Epithelial cell of proximal tubule (primary cell): ENCODE measurements at regions not wholly inside any gene's neighbourhood (a gene's known extent, or its start where the extent isn't known, plus 50 kb on each side); places are given as distances from the start of the nearest gene placed in this dataset.

Experiments used
- DNase-seq: peaks from one replicate; pipeline ENCODE4 v3.0.0-alpha.2; 2011; ENCODE audit warnings: low read depth
- H3K4me3 ChIP-seq: 2 replicates; pipeline ENCODE4 v1.5.1; 2011; ENCODE audit warnings: low read depth, mild to moderate bottlenecking, low read length
- TF ChIP-seq, protein P1 (sequence below): conservative IDR thresholded peaks from 2 replicates; pipeline ENCODE4 v1.5.1; 2012; ENCODE audit warnings: low read depth, mild to moderate bottlenecking, low read length

DNA sequence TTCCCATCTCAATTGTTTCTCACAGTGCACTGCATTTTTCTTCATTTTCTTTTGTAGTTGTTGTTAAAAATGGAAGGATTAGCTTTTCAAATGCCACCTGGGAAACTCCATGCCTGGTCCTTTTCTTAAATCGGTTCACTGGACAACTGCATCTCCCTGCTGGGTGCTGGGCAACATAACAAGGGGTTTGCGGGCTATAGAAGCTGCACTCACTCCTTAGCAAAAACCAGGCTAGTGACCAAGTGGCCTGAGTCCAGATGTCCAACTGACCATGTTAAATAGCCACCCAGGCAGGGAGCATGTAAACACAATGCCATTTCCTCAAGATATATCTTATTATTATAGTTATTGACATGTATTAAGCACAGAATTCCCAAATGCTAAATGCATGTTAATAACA lies 264.9 kb downstream of the ICOS start:
- H3K4me3 ChIP-seq, result no peak overlapping the region
- TF ChIP-seq, protein P1, sequence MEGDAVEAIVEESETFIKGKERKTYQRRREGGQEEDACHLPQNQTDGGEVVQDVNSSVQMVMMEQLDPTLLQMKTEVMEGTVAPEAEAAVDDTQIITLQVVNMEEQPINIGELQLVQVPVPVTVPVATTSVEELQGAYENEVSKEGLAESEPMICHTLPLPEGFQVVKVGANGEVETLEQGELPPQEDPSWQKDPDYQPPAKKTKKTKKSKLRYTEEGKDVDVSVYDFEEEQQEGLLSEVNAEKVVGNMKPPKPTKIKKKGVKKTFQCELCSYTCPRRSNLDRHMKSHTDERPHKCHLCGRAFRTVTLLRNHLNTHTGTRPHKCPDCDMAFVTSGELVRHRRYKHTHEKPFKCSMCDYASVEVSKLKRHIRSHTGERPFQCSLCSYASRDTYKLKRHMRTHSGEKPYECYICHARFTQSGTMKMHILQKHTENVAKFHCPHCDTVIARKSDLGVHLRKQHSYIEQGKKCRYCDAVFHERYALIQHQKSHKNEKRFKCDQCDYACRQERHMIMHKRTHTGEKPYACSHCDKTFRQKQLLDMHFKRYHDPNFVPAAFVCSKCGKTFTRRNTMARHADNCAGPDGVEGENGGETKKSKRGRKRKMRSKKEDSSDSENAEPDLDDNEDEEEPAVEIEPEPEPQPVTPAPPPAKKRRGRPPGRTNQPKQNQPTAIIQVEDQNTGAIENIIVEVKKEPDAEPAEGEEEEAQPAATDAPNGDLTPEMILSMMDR, result no peak
- no peak for DNase-seq

DNA sequence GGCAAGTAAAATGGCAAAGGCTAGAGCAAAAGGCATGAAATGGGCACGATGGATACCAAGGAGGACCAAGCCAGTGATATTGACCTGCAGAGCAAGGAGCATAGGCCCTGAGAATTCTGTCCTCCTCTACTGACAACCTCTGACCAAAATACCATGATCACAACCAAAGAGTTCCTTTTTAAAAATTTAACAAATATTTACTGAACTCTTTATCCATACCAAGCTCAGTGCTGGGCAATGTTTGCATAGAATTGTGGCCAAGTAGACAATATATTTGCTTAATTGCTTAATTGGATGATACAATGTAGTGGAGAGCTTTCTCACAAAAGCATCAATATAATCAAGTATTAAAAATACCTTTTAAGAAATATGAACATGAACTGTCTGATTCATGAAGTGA lies 265.7 kb downstream of the ICOS start:
- no peak for DNase-seq
- H3K4me3 ChIP-seq, result no peak overlapping the region
- TF ChIP-seq, protein P1, result no peak

DNA sequence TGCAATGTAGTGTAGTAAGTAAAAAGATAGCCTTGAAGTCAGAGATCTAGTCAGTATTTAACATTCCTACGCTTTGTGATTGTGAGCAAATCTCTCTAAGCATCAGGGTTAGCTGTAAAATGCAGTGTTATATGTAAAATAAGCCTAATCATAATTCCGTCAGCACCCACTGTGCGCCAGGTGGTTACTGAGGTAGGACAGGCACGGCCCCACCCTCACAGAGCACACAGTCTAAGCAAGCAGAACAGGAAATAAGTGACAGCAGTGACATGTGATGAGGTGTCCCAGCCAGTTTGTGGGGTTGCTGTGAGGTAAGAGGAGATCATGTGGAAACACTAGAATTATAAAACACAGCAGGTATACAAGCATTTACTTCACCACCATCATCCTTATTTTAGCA lies 267.1 kb downstream of the ICOS start:
- no peak overlapping the region for H3K4me3 ChIP-seq
- TF ChIP-seq, protein P1, result no peak
- no peak for DNase-seq

DNA sequence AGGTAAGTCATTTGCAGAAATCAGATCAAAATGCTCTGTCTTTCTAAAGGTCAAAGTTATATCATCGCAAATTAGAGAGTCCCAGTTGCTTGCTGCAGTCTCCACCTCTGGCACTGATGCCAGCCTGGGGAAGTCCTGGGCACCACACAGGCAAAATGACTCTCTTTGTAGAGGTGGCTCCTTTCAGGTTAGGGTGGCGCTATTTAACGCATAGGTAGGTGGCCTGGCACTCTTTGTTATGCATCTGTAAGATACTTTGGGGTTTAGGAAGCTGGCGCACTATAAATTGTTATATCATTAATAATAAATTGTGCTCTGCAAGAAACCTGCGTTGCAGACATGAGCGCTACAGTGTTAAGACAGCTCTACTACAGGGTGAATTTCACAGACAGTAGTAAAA lies 268.5 kb downstream of the ICOS start:
- TF ChIP-seq, protein P1, result no peak
- H3K4me3 ChIP-seq, result no peak overlapping the region
- DNase-seq, result no peak

DNA sequence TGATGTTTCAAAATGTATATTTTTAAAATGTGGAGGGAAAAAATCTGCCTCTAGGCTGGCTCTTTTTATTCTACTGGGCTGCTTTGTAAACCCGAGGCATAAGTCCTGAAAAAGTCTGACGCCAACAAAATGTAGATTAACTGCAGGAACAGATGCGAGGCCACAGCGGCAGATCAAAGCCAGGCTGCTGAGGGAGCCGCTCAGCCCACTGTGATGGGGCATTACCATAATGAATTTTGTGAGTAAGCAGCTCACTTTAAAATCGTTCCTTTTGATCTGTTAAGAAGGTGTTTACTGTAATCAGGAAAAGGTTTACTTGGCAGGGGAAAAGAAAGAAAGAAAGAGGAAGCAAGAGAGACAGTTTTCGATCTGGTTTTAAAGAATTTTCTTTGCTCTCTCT lies 269.0 kb downstream of the ICOS start:
- no peak overlapping the region for H3K4me3 ChIP-seq
- no peak for DNase-seq
- TF ChIP-seq, protein P1, result no peak

DNA sequence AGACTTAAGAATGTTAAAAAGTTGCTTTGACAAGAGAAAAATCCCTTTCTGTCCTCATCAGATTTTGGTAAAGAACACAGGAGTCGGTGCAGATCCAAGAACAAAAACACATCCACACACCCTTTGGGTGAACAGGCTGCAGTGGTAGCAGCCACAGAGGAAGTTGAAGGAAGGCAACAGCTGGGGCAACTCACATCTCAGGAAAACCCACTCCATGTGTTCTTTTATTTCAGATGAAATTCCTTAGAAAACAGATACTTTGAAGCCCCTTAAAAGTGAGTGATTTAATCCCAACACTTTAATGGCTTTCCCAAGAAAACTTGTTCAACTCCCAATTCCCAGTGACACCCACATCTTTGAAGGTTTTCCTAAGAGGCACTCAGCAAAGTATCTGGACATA lies 271.3 kb downstream of the ICOS start:
- H3K4me3 ChIP-seq, result no peak overlapping the region
- TF ChIP-seq, protein P1, result no peak
- DNase-seq, result no peak

DNA sequence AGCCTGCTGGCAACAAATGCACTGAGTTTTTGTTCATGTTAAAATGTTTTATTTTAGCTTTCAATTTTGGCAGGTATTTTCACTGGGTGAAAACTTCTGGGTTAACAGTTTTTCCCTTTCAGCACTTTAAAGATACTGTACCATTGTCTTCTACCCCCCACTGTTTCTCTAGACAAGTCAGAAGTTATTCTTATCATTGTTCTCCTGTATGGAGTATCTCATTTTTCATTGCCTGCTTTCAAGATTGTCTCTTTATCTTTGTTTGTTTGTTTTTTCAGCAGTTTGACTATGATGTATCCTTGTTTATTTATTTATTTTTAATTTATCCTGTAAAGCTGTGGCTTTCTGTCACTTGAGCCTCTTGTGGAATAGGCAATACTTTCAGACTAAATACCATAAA lies 277.0 kb downstream of the ICOS start:
- no peak overlapping the region for H3K4me3 ChIP-seq
- TF ChIP-seq, protein P1, result no peak
- DNase-seq, result no peak
